B cell (primary cell): ENCODE measurements at regions not wholly inside any gene's neighbourhood (a gene's known extent, or its start where the extent isn't known, plus 50 kb on each side); places are given as distances from the start of the nearest gene placed in this dataset.

Experiments used
- CTCF ChIP-seq: fragments of 200-600 bp; IDR thresholded peaks from one replicate; pipeline ENCODE4 v1.8.0; 2022; ENCODE audit warnings: antibody characterized with exemption, mild to moderate bottlenecking
- EZH2 ChIP-seq: IDR thresholded peaks from 2 replicates; pipeline ENCODE4 v1.6.1; 2012; ENCODE audit warnings: borderline replicate concordance, low read depth, mild to moderate bottlenecking, moderate library complexity, low read length; ENCODE audit not compliant: insufficient read depth, poor library complexity, severe bottlenecking

DNA sequence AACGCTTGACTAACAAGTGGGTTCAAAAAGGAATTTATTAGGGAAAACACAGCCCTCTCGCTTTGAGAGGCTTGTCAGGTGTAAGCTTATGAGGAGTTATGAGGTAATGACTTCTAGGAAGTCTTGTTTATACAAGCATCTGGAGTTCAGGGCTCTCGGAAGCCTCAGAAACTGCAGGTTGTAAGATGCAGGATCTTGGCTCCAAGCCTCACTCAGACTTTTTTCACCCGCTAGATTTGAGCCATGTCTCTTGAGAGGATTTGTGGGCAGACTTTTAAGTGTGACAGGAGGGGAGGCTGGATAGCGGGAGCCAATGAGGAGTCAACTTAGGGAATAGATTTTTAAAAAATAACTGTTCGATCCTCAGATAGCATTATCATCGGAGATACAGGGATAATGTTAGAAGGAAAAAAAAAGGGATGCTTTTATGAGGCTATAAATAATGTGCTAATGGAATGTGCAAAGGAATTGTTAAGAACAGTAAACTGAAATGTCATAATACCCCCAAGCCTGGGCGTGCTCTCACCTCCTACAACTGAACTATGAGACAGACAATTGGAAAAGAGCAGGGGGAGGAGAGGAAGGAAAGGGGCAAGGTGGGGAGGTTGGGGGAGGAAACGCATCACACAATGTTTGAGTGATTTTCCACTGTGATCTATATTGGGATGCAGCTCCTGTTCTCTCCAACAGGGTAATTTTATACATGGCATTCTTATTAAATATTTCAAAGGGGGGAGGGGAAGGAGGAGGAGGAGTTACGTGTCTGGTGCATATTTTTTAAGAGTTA is 107.4 kb upstream of the ESRRG start:
- TF ChIP-seq CTCF (no peak), EZH2 (no peak)
